Stimulated activated naive CD8-positive, alpha-beta T cell treated with anti-CD3 and anti-CD28 coated beads, Interleukin-15, Interleukin-2, amounts not matched to agents 100 ng/mL and 50 ng/mL, for 24 hours (primary cell): ENCODE measurements at regions not wholly inside any gene's neighbourhood (a gene's known extent, or its start where the extent isn't known, plus 50 kb on each side); places are given as distances from the start of the nearest gene placed in this dataset.
"Not testable (repeated sequence)": the region's sequence is repeated elsewhere in the genome, so short reads cannot be mapped to it uniquely, and the experiment has no call there.

Experiments used
- H3K27ac Mint-ChIP-seq: one replicate; pipeline ENCODE4 v1.8.0; 2021; ENCODE audit warnings: mild to moderate bottlenecking, mixed read lengths
- H3K27me3 Mint-ChIP-seq: one replicate; pipeline ENCODE4 v1.8.0; 2021; ENCODE audit warnings: mixed read lengths
- H3K36me3 Mint-ChIP-seq: one replicate; pipeline ENCODE4 v1.8.0; 2021; ENCODE audit warnings: low read depth, mixed read lengths
- H3K4me1 Mint-ChIP-seq: one replicate; pipeline ENCODE4 v1.8.0; 2021; ENCODE audit warnings: low read depth, mixed read lengths
- H3K4me3 Mint-ChIP-seq: one replicate; pipeline ENCODE4 v1.8.0; 2021; ENCODE audit warnings: mild to moderate bottlenecking, mixed read lengths
- H3K9me3 Mint-ChIP-seq: one replicate; pipeline ENCODE4 v1.8.0; 2021; ENCODE audit warnings: mixed read lengths

DNA sequence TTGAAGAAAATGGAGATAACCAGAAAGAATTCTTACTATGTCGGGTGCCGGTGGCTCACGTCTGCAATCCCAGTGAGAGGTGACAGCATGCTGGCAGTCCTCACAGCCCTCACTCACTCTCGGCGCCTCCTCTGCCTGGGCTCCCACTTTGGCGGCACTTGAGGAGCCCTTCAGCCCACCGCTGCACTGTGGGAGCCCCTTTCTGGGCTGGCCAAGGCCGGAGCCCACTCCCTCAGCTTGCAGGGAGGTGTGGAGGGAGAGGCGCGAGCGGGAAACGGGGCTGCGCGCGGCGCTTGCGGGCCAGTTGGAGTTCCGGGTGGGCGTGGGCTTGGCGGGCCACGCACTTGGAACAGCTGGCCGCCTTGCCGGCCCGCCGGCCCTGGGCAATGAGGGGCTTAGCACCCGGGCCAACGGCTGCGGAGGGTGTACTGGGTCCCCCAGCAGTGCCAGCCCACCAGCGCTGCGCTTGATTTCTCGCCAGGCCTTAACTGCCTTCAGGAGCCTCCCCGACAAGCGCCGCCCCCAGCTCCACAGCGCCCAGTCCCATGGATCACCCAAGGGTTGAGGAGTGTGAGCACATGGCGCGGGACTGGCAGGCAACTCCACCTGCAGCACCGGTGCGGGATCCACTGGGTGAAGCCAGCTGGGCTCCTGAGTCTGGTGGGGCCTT is 1672.5 kb upstream of the B3GALT2 start:
- not testable (repeated sequence) for H3K27me3 Mint-ChIP-seq, H3K36me3 Mint-ChIP-seq, H3K4me3 Mint-ChIP-seq, H3K27ac Mint-ChIP-seq, H3K4me1 Mint-ChIP-seq, H3K9me3 Mint-ChIP-seq

DNA sequence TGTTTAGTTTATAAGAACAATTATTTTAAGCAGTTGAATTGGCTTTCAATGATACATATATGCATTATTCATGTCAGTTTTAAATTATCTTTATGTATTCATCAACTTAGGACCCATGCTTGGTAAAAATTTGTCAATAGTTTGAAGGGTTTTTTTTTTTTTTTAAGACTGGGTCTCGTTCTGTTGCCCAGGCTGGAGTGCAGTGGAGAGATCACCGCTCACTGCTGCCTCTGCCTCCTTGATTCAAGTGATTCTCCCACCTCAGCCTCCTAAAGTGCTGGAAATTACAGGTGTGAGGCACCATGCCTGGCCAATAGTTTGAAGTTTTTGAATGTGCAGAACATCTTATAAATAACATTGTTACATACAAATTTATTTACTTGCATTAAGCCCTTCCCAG is 1671.0 kb upstream of the B3GALT2 start:
- Mint-ChIP-seq H3K36me3 (no peaks in the 10 kb centered on the region), H3K4me1 (no peaks in the 10 kb centered on the region), H3K27ac (no peak overlapping the region), H3K4me3 (no peak overlapping the region), H3K27me3 (no peaks in the 10 kb centered on the region), H3K9me3 (peaks cover 3% of the 10 kb centered on the region)

DNA sequence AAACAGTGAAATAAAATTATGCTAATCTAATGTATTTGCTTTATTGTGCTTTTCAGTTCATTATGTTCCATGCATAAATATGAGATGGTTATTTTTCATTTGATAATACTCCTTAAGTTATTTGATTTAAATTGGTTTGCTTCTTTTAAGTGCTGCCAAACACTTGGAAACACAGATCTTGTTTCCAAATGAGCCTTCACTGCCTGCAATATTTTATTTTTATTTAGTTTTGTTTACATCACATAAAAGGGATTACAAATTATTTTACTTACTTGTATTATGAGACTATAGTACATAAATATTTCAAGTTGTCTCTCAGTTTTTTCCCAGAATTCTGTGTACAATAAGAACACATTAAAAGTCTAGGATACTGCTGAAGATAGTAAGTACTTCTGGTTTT is 1662.4 kb upstream of the B3GALT2 start:
- Mint-ChIP-seq H3K36me3 (no peaks in the 10 kb centered on the region), H3K27me3 (no peaks in the 10 kb centered on the region), H3K27ac (no peak overlapping the region), H3K4me3 (no peak overlapping the region), H3K9me3 (no peaks in the 10 kb centered on the region), H3K4me1 (no peaks in the 10 kb centered on the region)

DNA sequence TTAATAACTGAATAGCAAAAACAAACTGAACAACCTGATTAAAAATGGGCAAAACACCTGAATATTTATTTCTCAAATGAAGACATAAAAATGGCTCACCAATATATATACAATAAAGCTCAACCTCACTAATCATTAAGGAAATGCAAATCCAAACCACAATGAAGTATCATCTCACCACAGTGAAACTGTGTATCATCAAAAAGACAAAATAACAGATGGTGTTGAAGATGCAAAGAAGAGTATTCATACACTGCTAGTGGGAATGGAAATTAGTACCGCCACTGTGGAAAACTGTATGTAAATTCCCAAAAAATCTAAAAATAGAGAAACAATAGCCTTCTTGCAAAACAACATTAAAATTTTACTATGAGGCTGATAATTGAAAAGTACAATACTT is 1660.1 kb upstream of the B3GALT2 start:
- Mint-ChIP-seq H3K27me3 (no peaks in the 10 kb centered on the region), H3K27ac (no peak overlapping the region), H3K36me3 (no peaks in the 10 kb centered on the region), H3K4me3 (no peak overlapping the region), H3K9me3 (no peaks in the 10 kb centered on the region), H3K4me1 (no peaks in the 10 kb centered on the region)

DNA sequence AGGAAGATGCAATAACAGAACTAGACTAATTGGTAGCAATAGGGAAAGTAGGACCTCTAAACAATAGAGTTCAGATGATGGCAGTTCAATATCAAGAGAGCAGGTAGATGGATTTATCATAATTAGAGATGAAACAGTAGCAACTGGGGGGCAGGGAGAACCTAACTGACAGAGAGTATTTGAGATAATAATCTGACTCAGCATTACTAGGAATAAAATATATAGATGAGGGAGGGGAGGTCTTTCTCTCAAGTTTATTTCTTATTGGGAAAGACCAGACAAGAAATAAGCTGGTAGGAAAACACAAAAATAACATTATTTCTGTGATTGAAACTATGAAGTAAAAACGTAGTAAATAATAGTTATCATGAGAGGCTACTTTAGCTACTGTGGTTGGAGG is 1656.7 kb upstream of the B3GALT2 start:
- Mint-ChIP-seq H3K4me3 (no peak overlapping the region), H3K36me3 (no peaks in the 10 kb centered on the region), H3K9me3 (no peaks in the 10 kb centered on the region), H3K27ac (no peak overlapping the region), H3K4me1 (no peaks in the 10 kb centered on the region), H3K27me3 (no peaks in the 10 kb centered on the region)

DNA sequence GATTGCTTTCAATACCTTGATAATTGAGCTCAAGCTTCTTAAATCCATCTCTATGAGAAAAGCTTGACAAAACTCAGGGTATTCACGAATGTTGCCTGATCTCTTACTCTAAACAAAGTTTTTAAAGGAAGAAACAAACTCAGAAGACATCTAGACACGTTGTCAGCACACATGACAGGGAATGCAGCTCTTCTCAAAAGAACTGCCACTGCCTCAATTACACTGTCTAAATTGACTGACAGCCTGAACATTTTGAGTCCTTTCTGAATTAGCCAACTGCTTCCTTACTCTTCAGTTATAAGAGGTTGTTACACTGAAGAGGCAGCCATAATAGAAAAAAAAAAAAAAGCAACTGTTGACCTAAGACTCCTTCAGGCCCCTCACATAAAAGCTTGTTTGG is 1646.7 kb upstream of the B3GALT2 start:
- no peaks in the 10 kb centered on the region for H3K36me3 Mint-ChIP-seq
- no peak overlapping the region for H3K4me3 Mint-ChIP-seq

DNA sequence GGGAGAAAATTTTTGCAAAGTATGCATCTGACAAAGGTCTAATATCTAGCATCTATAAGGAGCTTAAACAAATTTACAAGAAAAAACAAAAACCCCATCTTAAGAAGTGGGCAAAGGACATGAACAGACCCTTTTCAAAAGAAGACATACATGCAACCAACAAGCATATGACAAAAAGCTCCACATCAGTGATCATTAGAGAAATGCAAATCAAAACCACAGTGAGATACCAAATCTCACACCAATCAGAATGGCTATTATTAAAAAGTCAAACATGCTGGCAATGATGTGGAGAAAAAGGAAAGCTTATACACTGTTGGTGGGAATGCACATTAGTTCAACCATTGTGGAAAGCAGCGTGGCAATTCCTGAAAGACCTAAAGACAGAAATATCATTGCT is 1645.2 kb upstream of the B3GALT2 start:
- not testable (repeated sequence) for H3K9me3 Mint-ChIP-seq, H3K36me3 Mint-ChIP-seq, H3K4me3 Mint-ChIP-seq, H3K27ac Mint-ChIP-seq, H3K27me3 Mint-ChIP-seq
- peaks cover 13% of the 10 kb centered on the region for H3K4me1 Mint-ChIP-seq

More for the DNA sequence above, 1646.7 kb upstream of the B3GALT2 start:
- Mint-ChIP-seq H3K4me1 (peaks cover 13% of the 10 kb centered on the region), H3K27me3 (no peaks in the 10 kb centered on the region), H3K27ac (no peak overlapping the region), H3K9me3 (no peaks in the 10 kb centered on the region)

DNA sequence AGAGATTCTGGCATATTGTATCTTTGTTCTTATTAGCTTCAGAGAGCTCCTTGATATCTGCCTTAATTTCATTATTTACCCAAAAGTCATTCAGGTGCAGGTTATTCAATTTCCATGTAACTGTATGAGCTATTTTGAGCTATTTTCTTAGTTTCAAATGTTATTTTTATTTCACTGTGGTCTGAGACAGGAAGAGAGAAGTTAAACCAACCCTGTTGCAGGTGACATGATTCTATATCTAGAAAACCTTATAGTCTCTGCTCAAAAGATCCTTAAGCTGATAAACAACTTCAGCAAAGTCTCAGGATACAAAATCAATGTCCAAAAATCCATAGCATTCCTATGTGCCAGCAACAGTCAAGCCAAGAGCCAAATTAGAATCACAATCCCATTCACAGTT is 1644.0 kb upstream of the B3GALT2 start:
- Mint-ChIP-seq H3K27ac (no peak overlapping the region), H3K9me3 (no peaks in the 10 kb centered on the region), H3K36me3 (no peaks in the 10 kb centered on the region), H3K4me1 (peaks cover 13% of the 10 kb centered on the region), H3K4me3 (no peak overlapping the region), H3K27me3 (no peaks in the 10 kb centered on the region)

DNA sequence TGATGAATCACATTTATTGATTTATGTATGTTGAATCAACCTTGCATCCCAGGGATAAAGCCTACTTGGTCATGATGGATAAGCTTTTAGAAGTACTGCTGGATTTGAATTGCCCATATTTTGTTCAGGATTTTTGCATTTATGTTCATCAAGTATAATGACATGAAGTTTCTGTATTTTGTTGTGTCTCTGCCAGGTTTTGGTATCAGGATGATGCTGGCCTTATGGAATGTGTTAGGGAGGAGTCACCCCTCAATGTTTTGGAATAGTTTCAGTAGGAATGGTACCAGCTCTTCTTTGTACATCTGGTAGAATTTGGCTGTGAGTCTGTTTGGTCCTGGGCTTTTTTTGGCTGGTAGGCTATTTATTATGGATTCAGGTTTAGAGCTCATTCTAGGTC is 1643.1 kb upstream of the B3GALT2 start:
- H3K36me3 Mint-ChIP-seq, result no peaks in the 10 kb centered on the region
- no peak overlapping the region for H3K4me3 Mint-ChIP-seq
- H3K9me3 Mint-ChIP-seq, result no peaks in the 10 kb centered on the region
- no peak overlapping the region for H3K27ac Mint-ChIP-seq
- H3K4me1 Mint-ChIP-seq, result peaks cover 13% of the 10 kb centered on the region
- H3K27me3 Mint-ChIP-seq, result no peaks in the 10 kb centered on the region

DNA sequence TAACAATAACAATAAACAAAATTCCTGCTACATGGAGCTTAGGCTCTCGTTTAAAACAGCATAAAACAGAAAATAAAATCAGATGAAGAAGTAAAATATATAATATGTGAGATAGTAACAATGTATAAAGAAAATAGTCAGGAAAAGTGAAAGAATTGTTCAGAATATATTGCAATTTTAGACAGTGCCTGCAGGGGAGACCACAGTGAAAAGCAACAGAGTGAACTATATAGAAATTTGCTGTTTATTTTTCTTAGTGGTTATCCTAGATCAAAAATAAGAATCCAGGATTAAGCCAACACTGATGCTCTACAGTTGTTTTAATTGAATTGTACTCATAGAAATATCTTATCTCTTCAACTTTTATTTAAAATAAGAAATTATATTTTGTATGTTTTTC is 1639.0 kb upstream of the B3GALT2 start:
- Mint-ChIP-seq H3K9me3 (no peaks in the 10 kb centered on the region), H3K27me3 (no peaks in the 10 kb centered on the region), H3K4me3 (no peak overlapping the region), H3K36me3 (no peaks in the 10 kb centered on the region), H3K4me1 (peaks cover 3% of the 10 kb centered on the region), H3K27ac (no peak overlapping the region)

DNA sequence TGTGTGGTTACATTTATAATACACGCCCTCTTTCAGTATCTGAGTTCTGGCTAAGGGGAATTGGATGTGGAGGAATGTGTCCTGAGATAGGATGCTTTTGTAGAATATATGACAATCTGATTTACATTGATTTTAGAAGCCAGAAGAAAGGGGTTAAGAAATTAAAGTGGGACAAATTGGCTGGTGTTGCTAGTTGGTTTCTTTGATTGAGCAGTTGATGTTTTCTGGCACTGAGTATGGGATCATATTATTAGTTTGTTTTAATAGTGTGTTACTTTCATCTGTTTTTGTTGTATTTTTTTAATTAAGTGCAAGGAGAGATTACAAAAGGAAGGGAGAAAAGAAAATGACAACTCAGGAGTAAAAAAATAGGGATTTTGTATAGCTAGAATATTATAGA is 1634.7 kb upstream of the B3GALT2 start:
- Mint-ChIP-seq H3K27me3 (no peaks in the 10 kb centered on the region), H3K4me3 (no peak overlapping the region), H3K9me3 (no peaks in the 10 kb centered on the region), H3K36me3 (no peaks in the 10 kb centered on the region), H3K4me1 (no peaks in the 10 kb centered on the region), H3K27ac (no peak overlapping the region)

DNA sequence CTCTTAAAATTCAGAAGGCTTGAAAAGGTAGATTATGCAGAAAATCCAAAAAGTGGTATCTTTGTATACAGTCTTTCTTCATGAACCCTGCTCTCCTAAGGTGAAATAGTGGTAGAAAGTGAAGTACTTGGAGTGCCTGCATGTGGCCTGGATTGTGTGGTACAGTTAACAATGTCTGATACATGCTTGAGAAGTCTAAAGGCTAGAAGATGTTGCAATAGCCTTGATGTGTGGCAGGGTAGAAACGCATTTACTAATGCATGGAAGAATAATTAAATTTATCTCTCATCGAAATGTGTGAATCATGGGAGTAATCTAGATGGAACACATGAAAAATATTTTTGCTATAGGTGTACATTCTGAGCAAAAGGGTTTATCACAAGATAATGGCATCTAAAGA is 1632.3 kb upstream of the B3GALT2 start:
- Mint-ChIP-seq H3K9me3 (peaks cover 2% of the 10 kb centered on the region), H3K4me1 (no peaks in the 10 kb centered on the region), H3K27me3 (no peaks in the 10 kb centered on the region), H3K27ac (no peak overlapping the region), H3K4me3 (no peak overlapping the region), H3K36me3 (no peaks in the 10 kb centered on the region)

DNA sequence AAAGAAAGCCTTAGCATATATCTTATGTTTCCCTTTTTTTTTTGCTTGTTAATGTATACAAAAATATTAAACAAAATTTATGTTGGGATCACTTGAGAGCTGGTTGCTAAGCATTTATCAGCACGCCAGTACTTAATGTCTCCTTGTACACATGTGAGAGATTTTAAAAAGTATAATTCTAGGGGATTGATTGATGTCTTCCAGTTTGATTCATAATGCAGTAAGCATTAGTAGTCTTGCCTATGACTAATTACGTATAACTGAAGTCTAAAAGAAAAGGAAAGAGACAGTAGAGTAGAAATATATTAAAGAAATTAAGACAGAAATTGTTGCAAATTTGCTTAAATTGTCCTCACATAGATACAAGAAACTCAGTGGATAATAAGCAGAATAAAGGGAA is 1630.4 kb upstream of the B3GALT2 start:
- no peaks in the 10 kb centered on the region for H3K27me3 Mint-ChIP-seq
- no peak overlapping the region for H3K4me3 Mint-ChIP-seq
- no peaks in the 10 kb centered on the region for H3K36me3 Mint-ChIP-seq
- H3K27ac Mint-ChIP-seq, result no peak overlapping the region
- no peaks in the 10 kb centered on the region for H3K4me1 Mint-ChIP-seq
- peaks cover 2% of the 10 kb centered on the region for H3K9me3 Mint-ChIP-seq

DNA sequence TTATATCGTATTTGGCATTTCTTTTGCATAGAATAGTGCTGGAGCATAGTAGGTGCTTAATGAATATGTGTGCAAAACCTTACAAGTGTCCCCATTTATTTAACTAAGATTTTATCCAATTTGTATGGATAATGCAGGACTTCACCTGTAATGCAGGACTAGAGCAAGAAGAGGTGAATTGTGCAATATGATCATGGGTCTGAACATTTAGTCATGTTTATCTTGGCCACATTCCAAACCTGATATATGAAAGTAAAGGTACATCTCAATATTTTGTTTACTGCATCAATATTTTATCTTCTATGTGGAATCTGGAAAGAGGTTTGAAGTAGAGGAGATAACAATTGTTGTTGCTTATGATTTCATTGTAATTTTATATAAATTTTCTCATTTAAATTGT is 1626.7 kb upstream of the B3GALT2 start:
- no peak overlapping the region for H3K4me3 Mint-ChIP-seq
- no peaks in the 10 kb centered on the region for H3K36me3 Mint-ChIP-seq
- H3K4me1 Mint-ChIP-seq, result no peaks in the 10 kb centered on the region
- H3K9me3 Mint-ChIP-seq, result peaks cover 2% of the 10 kb centered on the region
- no peak overlapping the region for H3K27ac Mint-ChIP-seq
- H3K27me3 Mint-ChIP-seq, result no peaks in the 10 kb centered on the region

DNA sequence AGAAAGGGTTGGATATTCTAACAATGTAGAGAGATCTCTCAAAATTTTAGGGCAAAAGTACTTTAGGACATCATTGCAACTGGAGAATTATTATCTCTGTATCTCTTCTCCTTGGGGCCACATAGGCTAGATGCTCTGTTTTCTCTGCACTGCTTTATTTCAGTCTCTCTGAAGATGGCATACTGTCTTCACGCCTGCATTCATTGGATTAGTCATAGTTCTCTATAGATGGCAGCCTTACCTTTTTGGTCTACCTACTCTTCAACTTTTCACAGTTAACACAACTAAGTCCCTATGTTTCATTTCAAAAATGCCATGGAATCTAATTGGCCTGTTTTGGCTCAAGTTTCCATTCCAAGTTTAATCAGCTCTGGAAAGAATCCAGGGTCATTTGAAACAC is 1623.3 kb upstream of the B3GALT2 start:
- no peak overlapping the region for H3K4me3 Mint-ChIP-seq
- H3K27me3 Mint-ChIP-seq, result no peaks in the 10 kb centered on the region
- no peaks in the 10 kb centered on the region for H3K4me1 Mint-ChIP-seq
- H3K36me3 Mint-ChIP-seq, result no peaks in the 10 kb centered on the region
- peaks cover 2% of the 10 kb centered on the region for H3K9me3 Mint-ChIP-seq
- no peak overlapping the region for H3K27ac Mint-ChIP-seq

DNA sequence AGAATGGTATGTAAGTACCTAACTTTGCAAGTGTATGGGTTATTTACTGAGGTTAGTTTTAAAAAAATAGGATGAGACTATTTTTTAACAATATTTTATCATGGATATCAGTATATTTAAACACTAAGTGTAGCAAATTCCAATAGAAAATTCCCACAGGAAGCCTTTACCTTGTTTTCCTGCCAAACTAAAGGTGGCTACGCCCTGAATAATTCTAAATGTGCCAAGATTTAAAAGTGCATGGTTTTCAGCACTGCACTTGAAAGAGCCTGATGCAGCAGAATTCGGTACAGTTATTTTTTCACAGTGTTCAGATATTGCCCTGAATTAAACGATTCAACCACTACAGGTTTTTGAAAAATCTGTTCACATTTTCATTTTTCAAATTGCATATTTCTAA is 1622.8 kb upstream of the B3GALT2 start:
- Mint-ChIP-seq H3K36me3 (no peaks in the 10 kb centered on the region), H3K4me1 (no peaks in the 10 kb centered on the region), H3K27ac (no peak overlapping the region), H3K27me3 (no peaks in the 10 kb centered on the region), H3K9me3 (peaks cover 2% of the 10 kb centered on the region), H3K4me3 (no peak overlapping the region)
